RPMI8226 (cell line): ENCODE measurements at regions not wholly inside any gene's neighbourhood (a gene's known extent, or its start where the extent isn't known, plus 50 kb on each side); places are given as distances from the start of the nearest gene placed in this dataset.

Experiments
- DNase-seq: peaks from one replicate; pipeline ENCODE4 v3.0.0-alpha.2; 2015

- no peak for DNase-seq
These were observed 210.0 kb upstream of the PPP2R3A start for GRCh38 chr3:135755330-135756105.

GRCh38 chr3:135756106-135756668 is 209.3 kb upstream of the PPP2R3A start:
- no peak for DNase-seq

- no peak for DNase-seq
These were observed 208.1 kb upstream of the PPP2R3A start for GRCh38 chr3:135757421-135757820.

GRCh38 chr3:135758961-135759360 is 206.6 kb upstream of the PPP2R3A start:
- DNase-seq: no peak

GRCh38 chr3:135759651-135760050 is 205.9 kb upstream of the PPP2R3A start:
- DNase-seq: no peak

- DNase-seq: no peak
These were observed 204.9 kb upstream of the PPP2R3A start for GRCh38 chr3:135760581-135760980.

- no peak for DNase-seq
These were observed 203.2 kb upstream of the PPP2R3A start for GRCh38 chr3:135762188-135762856.

- no peak for DNase-seq
These were observed 199.4 kb upstream of the PPP2R3A start for GRCh38 chr3:135766115-135766514.

GRCh38 chr3:135771760-135772159 is 193.8 kb upstream of the PPP2R3A start:
- DNase-seq: no peak

- no peak for DNase-seq
These were observed 186.5 kb upstream of the PPP2R3A start for GRCh38 chr3:135779024-135779423.

- no peak for DNase-seq
These were observed 185.8 kb upstream of the PPP2R3A start for GRCh38 chr3:135779590-135780235.

GRCh38 chr3:135781026-135781815 is 184.3 kb upstream of the PPP2R3A start:
- no peak for DNase-seq

GRCh38 chr3:135784557-135784956 is 181.0 kb upstream of the PPP2R3A start:
- peak; percentile 20 for DNase-seq

- no peak for DNase-seq
These were observed 177.4 kb upstream of the PPP2R3A start for GRCh38 chr3:135788146-135788545.

- no peak for DNase-seq
These were observed 176.6 kb upstream of the PPP2R3A start for GRCh38 chr3:135788978-135789377.

- no peak for DNase-seq
These were observed 173.4 kb upstream of the PPP2R3A start for GRCh38 chr3:135792174-135792573.

GRCh38 chr3:135792858-135793475 is 172.6 kb upstream of the PPP2R3A start:
- DNase-seq: no peak

- no peak for DNase-seq
These were observed 165.4 kb upstream of the PPP2R3A start for GRCh38 chr3:135800071-135800549.

- DNase-seq: no peak
These were observed 164.5 kb upstream of the PPP2R3A start for GRCh38 chr3:135801018-135801417.

- no peak for DNase-seq
These were observed 163.4 kb upstream of the PPP2R3A start for GRCh38 chr3:135802171-135802570.

- DNase-seq: no peak
These were observed 162.4 kb upstream of the PPP2R3A start for GRCh38 chr3:135803028-135803692.

GRCh38 chr3:135805752-135806151 is 159.8 kb upstream of the PPP2R3A start:
- no peak for DNase-seq
